H1 (cell line): ENCODE measurements at regions not wholly inside any gene's neighbourhood (a gene's known extent, or its start where the extent isn't known, plus 50 kb on each side); places are given as distances from the start of the nearest gene placed in this dataset.

Experiments used
- ATF3 ChIP-seq: IDR thresholded peaks from 2 replicates; pipeline ENCODE4 v1.6.1; 2011; ENCODE audit warnings: low read depth, mild to moderate bottlenecking, low read length; ENCODE audit not compliant: insufficient read depth
- CTCF ChIP-seq, 3 experiments: IDR thresholded peaks; 1 replicate in 2 of 3; 2 replicates in 1 of 3; pipeline versions ENCODE4 v1.5.1 to v1.6.1; 2011; ENCODE audit warnings: low read length in 3 of 3, mild to moderate bottlenecking in 3 of 3, inconsistent platforms in 2 of 3, low read depth in 1 of 3, moderate library complexity in 1 of 3; ENCODE audit not compliant: insufficient read depth in 1 of 3; ENCODE audit errors: control extremely low read depth in 1 of 3
- POLR2A ChIP-seq, 2 experiments: IDR thresholded peaks; 1 replicate in 1 of 2; 2 replicates in 1 of 2; pipeline ENCODE4 v1.6.1; 2011; ENCODE audit warnings: low read depth in 2 of 2, low read length in 2 of 2, mild to moderate bottlenecking in 2 of 2; ENCODE audit errors: control extremely low read depth in 1 of 2
- POLR2AphosphoS5 ChIP-seq: IDR thresholded peaks from 2 replicates; pipeline ENCODE4 v1.6.1; 2011; ENCODE audit warnings: low read depth, low read length
- SIX5 ChIP-seq: IDR thresholded peaks from 2 replicates; pipeline ENCODE4 v1.6.1; 2011; ENCODE audit warnings: mild to moderate bottlenecking, low read depth, low read length
- SP4 ChIP-seq: IDR thresholded peaks from 2 replicates; pipeline ENCODE4 v1.6.1; 2012; ENCODE audit warnings: low read length, inconsistent platforms
- TAF1 ChIP-seq: IDR thresholded peaks from 2 replicates; pipeline ENCODE4 v1.6.1; 2011; ENCODE audit warnings: mild to moderate bottlenecking, low read depth, low read length

- TF ChIP-seq SIX5 (no peak), CTCF (IDR thresholded peaks at IDR 0.05; ENCODE audit: control extremely low read depth in 1 of 3, insufficient read depth in 1 of 3, low read depth in 1 of 3, low read length in 3 of 3) (no peak), POLR2A (IDR thresholded peaks at IDR 0.05; ENCODE audit: control extremely low read depth in 1 of 2, low read depth in 2 of 2, low read length in 2 of 2) (no peak), ATF3 (no peak), POLR2AphosphoS5 (no peak), TAF1 (no peak), SP4 (no peak)
Observed at GRCh38 chr22:48718818-48719500, 1108.7 kb downstream of the BRD1 start.
